Activated naive CD8-positive, alpha-beta T cell treated with anti-CD3 and anti-CD28 coated beads, Interleukin-2, amount 50 U/mL, for 24 hours (primary cell): ENCODE measurements at regions not wholly inside any gene's neighbourhood (a gene's known extent, or its start where the extent isn't known, plus 50 kb on each side); places are given as distances from the start of the nearest gene placed in this dataset.
"Not testable (repeated sequence)": the region's sequence is repeated elsewhere in the genome, so short reads cannot be mapped to it uniquely, and the experiment has no call there.

Experiments used
- ATAC-seq: fragments of 150-1000 bp; cut with Tn5 transposase; one replicate; pipeline ENCODE4 v1.10.0; 2021
- DNase-seq: peaks from one replicate; pipeline ENCODE4 v3.0.0; 2021
- H3K27ac Mint-ChIP-seq: one replicate; pipeline ENCODE4 v1.8.0; 2021; ENCODE audit warnings: mild to moderate bottlenecking, mixed read lengths
- H3K27me3 Mint-ChIP-seq: one replicate; pipeline ENCODE4 v1.8.0; 2021; ENCODE audit warnings: mixed read lengths
- H3K36me3 Mint-ChIP-seq: one replicate; pipeline ENCODE4 v1.8.0; 2021; ENCODE audit warnings: low read depth, mixed read lengths
- H3K4me1 Mint-ChIP-seq: one replicate; pipeline ENCODE4 v1.8.0; 2021; ENCODE audit warnings: mixed read lengths
- H3K4me3 Mint-ChIP-seq: one replicate; pipeline ENCODE4 v1.8.0; 2021; ENCODE audit warnings: mild to moderate bottlenecking, moderate library complexity, mixed read lengths
- H3K9me3 Mint-ChIP-seq: one replicate; pipeline ENCODE4 v1.8.0; 2021; ENCODE audit warnings: mixed read lengths

DNA sequence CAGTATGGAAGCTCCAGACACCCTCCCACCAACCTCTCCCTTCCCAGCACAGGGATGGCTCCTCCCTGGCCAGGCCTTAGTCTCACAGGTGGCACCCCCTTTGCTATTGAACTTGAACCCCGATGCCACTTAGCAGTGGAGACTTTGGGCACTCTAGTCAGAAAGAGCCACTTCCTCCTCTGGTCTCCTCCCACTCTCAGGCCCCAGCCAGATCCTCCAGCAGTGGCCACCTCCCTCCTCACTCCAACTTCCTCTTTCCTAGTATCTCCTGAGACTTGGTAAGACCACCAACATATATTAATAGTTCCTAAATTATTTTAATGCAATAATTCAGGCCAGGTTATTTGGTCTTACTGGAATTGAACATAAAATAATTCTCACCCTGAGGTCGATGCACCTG lies 437.2 kb upstream of the ID2 start:
- ATAC-seq, result no peak
- Mint-ChIP-seq H3K4me1 (peaks cover 16% of the 10 kb centered on the region), H3K36me3 (peaks cover 3% of the 10 kb centered on the region)

GRCh38 chr2:8246137-8246536 lies 435.7 kb upstream of the ID2 start:
- H3K9me3 Mint-ChIP-seq, result peaks cover 27% of the 10 kb centered on the region

More for the DNA sequence above, 437.2 kb upstream of the ID2 start:
- Mint-ChIP-seq H3K4me3 (no peak overlapping the region), H3K27ac (no peak overlapping the region), H3K27me3 (peaks cover 2% of the 10 kb centered on the region), H3K9me3 (peaks cover 23% of the 10 kb centered on the region)
- DNase-seq, result no peak

GRCh38 chr2:8247905-8248622 lies 433.8 kb upstream of the ID2 start:
- H3K4me3 Mint-ChIP-seq, result no peak overlapping the region
- peaks cover 26% of the 10 kb centered on the region for H3K9me3 Mint-ChIP-seq
- peaks cover 5% of the 10 kb centered on the region for H3K4me1 Mint-ChIP-seq
- peaks cover 4% of the 10 kb centered on the region for H3K27me3 Mint-ChIP-seq
- DNase-seq (no peak), ATAC-seq (no peak)
- H3K27ac Mint-ChIP-seq, result no peak overlapping the region
- peaks cover 3% of the 10 kb centered on the region for H3K36me3 Mint-ChIP-seq

More at GRCh38 chr2:8246137-8246536, 435.7 kb upstream of the ID2 start:
- H3K27me3 Mint-ChIP-seq, result peaks cover 4% of the 10 kb centered on the region
- ATAC-seq, result no peak
- H3K4me1 Mint-ChIP-seq, result peaks cover 6% of the 10 kb centered on the region
- DNase-seq, result no peak
- peaks cover 3% of the 10 kb centered on the region for H3K36me3 Mint-ChIP-seq
- H3K4me3 Mint-ChIP-seq, result no peak overlapping the region
- no peak overlapping the region for H3K27ac Mint-ChIP-seq

- Mint-ChIP-seq H3K9me3 (peaks cover 21% of the 10 kb centered on the region), H3K27ac (no peak overlapping the region)
Observed at GRCh38 chr2:8248623-8248957, 433.3 kb upstream of the ID2 start.

DNA sequence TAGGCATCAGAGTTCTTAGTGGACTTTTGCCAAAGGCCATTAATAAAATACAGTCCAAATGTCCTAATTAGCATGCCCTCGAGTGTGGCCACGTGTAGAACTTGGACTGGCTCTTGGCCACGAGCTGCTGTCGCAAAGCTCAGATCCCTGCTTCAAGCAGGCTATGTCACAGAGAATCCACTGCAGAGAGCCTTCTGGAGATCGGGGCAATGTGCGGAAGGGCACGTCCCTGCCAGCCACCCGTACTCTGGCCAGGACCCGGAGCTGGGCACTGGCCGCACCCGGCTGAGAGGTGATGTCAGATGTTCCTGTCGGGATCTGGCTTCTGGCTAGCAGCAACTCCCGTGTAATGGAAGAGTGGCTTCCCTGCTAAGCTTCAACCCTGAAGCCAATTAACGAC lies 432.7 kb upstream of the ID2 start:
- Mint-ChIP-seq H3K27me3 (peaks cover 4% of the 10 kb centered on the region), H3K27ac (no peak overlapping the region), H3K9me3 (peaks cover 15% of the 10 kb centered on the region), H3K4me3 (no peak overlapping the region), H3K4me1 (peaks cover 12% of the 10 kb centered on the region), H3K36me3 (peaks cover 3% of the 10 kb centered on the region)
- ATAC-seq (no peak), DNase-seq (no peak)

More at GRCh38 chr2:8248623-8248957, 433.3 kb upstream of the ID2 start:
- Mint-ChIP-seq H3K4me3 (no peak overlapping the region), H3K27me3 (peaks cover 4% of the 10 kb centered on the region), H3K4me1 (peaks cover 7% of the 10 kb centered on the region), H3K36me3 (peaks cover 3% of the 10 kb centered on the region)
- ATAC-seq, result no peak
- no peak for DNase-seq

DNA sequence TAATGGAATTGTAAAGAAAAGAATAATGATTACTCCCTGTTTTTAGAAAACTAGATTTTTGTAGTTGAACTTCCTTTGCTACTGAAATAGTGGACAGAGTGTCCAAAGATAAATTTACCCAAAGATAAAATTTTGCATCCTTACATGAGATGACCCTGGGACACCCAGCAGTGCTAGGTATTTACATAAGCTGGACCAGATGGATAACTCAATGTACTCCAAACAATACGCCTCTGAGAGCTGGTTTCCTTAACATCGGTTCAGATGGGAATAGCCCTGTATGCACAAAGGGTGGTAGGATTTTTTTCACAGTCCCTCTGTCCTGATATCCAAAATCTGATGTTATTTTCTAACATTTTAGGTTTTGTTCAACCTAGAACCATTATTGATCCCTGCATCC lies 432.1 kb upstream of the ID2 start:
- Mint-ChIP-seq H3K27me3 (peaks cover 4% of the 10 kb centered on the region), H3K4me1 (peaks cover 18% of the 10 kb centered on the region), H3K4me3 (no peak overlapping the region), H3K27ac (no peak overlapping the region), H3K36me3 (peaks cover 3% of the 10 kb centered on the region), H3K9me3 (peaks cover 14% of the 10 kb centered on the region)
- ATAC-seq, result no peak
- DNase-seq, result no peak

GRCh38 chr2:8250290-8250689 lies 431.6 kb upstream of the ID2 start:
- not testable (repeated sequence) for H3K36me3 Mint-ChIP-seq, H3K27me3 Mint-ChIP-seq, DNase-seq, H3K27ac Mint-ChIP-seq, H3K4me3 Mint-ChIP-seq, ATAC-seq
- Mint-ChIP-seq H3K4me1 (peaks cover 19% of the 10 kb centered on the region), H3K9me3 (peaks cover 14% of the 10 kb centered on the region)

DNA sequence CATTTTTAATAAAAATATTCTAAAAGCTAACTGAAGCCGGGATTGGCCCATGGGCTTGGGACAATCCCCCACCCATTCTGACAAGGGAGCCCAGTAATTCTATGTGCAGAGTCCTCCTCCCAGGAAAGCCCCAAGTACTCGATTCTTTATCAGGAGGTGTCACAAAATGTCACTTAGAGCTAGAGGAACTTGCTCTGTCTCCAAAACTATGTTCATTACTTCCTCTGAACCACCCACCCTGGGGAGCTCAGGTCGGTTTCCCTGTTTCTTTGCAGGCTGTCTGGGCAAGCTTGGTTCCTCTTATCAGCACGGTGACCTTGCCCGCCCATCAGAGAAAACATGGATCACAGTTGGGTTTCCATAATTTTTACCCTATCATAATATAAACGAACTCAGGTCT lies 430.6 kb upstream of the ID2 start:
- Mint-ChIP-seq H3K4me3 (no peak overlapping the region), H3K36me3 (peaks cover 3% of the 10 kb centered on the region), H3K27ac (no peak overlapping the region), H3K9me3 (peaks cover 9% of the 10 kb centered on the region), H3K4me1 (peaks cover 19% of the 10 kb centered on the region), H3K27me3 (peaks cover 4% of the 10 kb centered on the region)
- DNase-seq, result no peak
- ATAC-seq, result no peak

DNA sequence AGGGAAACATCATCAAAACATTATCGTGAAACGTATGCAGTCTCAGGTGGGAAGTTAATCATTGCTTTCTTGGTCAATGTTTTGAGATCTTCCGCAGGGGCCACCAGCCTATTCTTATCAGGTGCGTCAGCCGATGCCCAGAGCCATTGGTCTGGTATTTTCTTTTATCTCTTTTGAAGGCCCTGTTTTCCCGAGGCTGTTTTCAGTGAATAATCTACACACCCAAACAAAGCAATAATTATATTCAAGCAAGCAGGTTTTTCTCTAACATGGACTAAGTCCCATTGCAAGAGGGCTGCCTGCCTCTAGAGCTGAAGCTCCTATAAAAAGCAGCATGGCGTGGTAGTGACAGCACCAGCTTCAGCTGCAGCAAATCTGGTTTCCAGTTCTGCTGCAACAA lies 430.0 kb upstream of the ID2 start:
- no peak for ATAC-seq
- peaks cover 4% of the 10 kb centered on the region for H3K9me3 Mint-ChIP-seq
- no peak for DNase-seq
- no peak overlapping the region for H3K27ac Mint-ChIP-seq
- H3K4me3 Mint-ChIP-seq, result no peak overlapping the region
- no peaks in the 10 kb centered on the region for H3K36me3 Mint-ChIP-seq
- H3K4me1 Mint-ChIP-seq, result peaks cover 19% of the 10 kb centered on the region
- H3K27me3 Mint-ChIP-seq, result peaks cover 4% of the 10 kb centered on the region

GRCh38 chr2:8252997-8253694 lies 428.7 kb upstream of the ID2 start:
- Mint-ChIP-seq H3K36me3 (no peaks in the 10 kb centered on the region), H3K27me3 (peaks cover 4% of the 10 kb centered on the region), H3K9me3 (peaks cover 4% of the 10 kb centered on the region), H3K4me1 (peaks cover 17% of the 10 kb centered on the region), H3K27ac (no peak overlapping the region), H3K4me3 (no peak overlapping the region)
- peak; percentile 13 for ATAC-seq
- no peak for DNase-seq

DNA sequence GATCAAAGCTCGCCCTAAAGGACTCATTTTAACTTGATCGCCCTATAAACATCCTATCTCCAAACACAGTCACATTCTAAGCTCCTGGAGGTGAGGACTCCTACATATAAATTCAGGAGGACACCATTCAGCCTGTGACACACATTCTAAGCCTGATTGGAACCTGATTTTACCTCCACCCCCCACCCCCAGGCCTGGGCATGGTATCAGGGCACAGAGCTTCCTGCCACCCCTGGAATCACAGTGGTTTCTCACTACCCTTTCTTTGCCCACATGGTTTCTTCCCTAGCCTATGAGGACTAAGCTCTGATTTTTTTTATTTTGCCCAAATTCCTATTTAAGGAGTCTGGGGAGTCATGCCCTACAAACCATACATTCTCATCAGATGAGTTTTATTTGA lies 428.1 kb upstream of the ID2 start:
- no peak for ATAC-seq
- Mint-ChIP-seq H3K27ac (no peak overlapping the region), H3K4me1 (peaks cover 14% of the 10 kb centered on the region)

GRCh38 chr2:8254214-8254613 lies 427.6 kb upstream of the ID2 start:
- not testable (repeated sequence) for DNase-seq, H3K36me3 Mint-ChIP-seq, H3K27ac Mint-ChIP-seq

More for the DNA sequence above, 428.1 kb upstream of the ID2 start:
- Mint-ChIP-seq H3K4me3 (no peak overlapping the region), H3K36me3 (no peaks in the 10 kb centered on the region), H3K9me3 (peaks cover 4% of the 10 kb centered on the region), H3K27me3 (peaks cover 4% of the 10 kb centered on the region)
- no peak for DNase-seq

DNA sequence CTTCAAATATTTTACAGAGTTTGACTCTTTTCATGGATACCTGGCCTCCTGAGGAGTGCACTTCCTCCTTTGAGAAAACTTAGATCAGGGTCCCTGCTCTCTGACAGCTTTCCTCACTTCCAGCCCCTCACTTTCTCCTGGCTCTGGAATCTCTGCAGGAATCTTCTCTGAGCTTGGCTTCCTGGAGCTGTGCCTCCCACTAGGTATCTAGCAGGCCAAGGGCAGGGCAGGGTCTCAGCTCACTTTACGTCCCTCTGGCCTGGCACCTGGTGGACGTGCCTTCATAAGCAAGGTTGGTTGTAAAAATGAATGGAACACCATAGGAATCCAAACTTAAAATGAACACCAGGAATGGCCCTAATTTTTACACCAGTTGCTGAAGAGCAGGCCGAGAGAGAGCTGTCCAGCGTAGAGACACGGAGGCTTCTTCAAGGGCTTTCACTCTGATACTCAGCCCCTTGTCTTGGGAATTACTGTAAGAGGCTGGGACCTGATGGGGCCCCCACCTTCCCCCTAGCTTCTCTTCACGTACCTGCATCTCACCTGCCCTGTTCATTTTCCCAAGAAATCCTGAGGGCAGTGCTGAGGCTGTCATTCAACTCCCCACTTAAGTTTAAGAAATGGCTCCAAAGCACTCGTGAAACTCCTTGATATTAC lies 426.9 kb upstream of the ID2 start:
- peaks cover 14% of the 10 kb centered on the region for H3K4me1 Mint-ChIP-seq
- H3K4me3 Mint-ChIP-seq, result no peak overlapping the region
- H3K27ac Mint-ChIP-seq, result no peak overlapping the region
- ATAC-seq (no peak), DNase-seq (no peak)
- H3K9me3 Mint-ChIP-seq, result peaks cover 4% of the 10 kb centered on the region
- no peaks in the 10 kb centered on the region for H3K36me3 Mint-ChIP-seq
- peaks cover 4% of the 10 kb centered on the region for H3K27me3 Mint-ChIP-seq

More at GRCh38 chr2:8254214-8254613, 427.6 kb upstream of the ID2 start:
- H3K9me3 Mint-ChIP-seq, ATAC-seq, H3K4me3 Mint-ChIP-seq, H3K27me3 Mint-ChIP-seq: not testable (repeated sequence)
- peaks cover 14% of the 10 kb centered on the region for H3K4me1 Mint-ChIP-seq

DNA sequence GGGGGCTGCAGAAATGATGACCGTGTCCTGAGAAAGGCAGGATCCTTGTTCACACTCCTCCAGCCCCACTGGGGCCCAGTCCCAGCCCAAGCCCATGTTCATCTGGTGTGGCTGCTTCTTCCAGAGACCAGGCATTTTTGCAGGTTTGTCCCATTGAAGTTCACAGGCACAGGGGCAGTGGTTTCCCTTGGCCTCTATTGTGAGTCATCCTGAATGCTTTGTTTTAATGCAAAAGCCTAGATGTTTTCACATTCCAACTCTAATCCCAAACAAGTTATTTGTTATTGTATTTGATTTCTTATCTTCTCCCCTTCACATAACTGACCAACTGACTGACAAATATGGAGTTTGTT lies 426.4 kb upstream of the ID2 start:
- Mint-ChIP-seq H3K9me3 (peaks cover 2% of the 10 kb centered on the region), H3K36me3 (no peaks in the 10 kb centered on the region), H3K4me1 (peaks cover 14% of the 10 kb centered on the region), H3K27ac (no peak overlapping the region), H3K4me3 (no peak overlapping the region), H3K27me3 (peaks cover 4% of the 10 kb centered on the region)
- DNase-seq (no peak), ATAC-seq (no peak)

- Mint-ChIP-seq H3K9me3 (no peaks in the 10 kb centered on the region), H3K4me3 (no peak overlapping the region), H3K4me1 (peaks cover 14% of the 10 kb centered on the region), H3K36me3 (no peaks in the 10 kb centered on the region), H3K27me3 (no peaks in the 10 kb centered on the region), H3K27ac (no peak overlapping the region)
- ATAC-seq, result no peak
- no peak for DNase-seq
Observed at GRCh38 chr2:8256905-8257304, 425.0 kb upstream of the ID2 start.
